GM23338 (cell line): ENCODE measurements at regions not wholly inside any gene's neighbourhood (a gene's known extent, or its start where the extent isn't known, plus 50 kb on each side); places are given as distances from the start of the nearest gene placed in this dataset.

ENCODE experiments used
- ATAC-seq: fragments of 200-7000 bp; cut with Tn5 transposase; 3 replicates; pipeline ENCODE4 v1.9.1; 2020
- DNase-seq: peaks from one replicate; pipeline ENCODE4 v3.0.0-alpha.2; 2015; ENCODE audit warnings: low spot score
- H2AFZ ChIP-seq: fragments of 200-600 bp; sonication (generic); 2 replicates; pipeline ENCODE4 v1.8.0; 2016; ENCODE audit warnings: antibody characterized with exemption, mild to moderate bottlenecking, moderate library complexity
- H3F3A ChIP-seq: fragments of 200-600 bp; sonication (generic); replicated peaks from 2 replicates; pipeline ENCODE4 v1.8.0; 2017; ENCODE audit warnings: antibody characterized with exemption, mixed run types, low read depth
- H3K27ac ChIP-seq: fragments of 200-600 bp; sonication (generic); 2 replicates; pipeline ENCODE4 v1.6.1; 2016; ENCODE audit warnings: low read depth
- H3K27me3 ChIP-seq: fragments of 200-600 bp; sonication (generic); 2 replicates; pipeline ENCODE4 v1.8.0; 2016; ENCODE audit warnings: mild to moderate bottlenecking, mixed run types, moderate library complexity; ENCODE audit not compliant: insufficient read depth
- H3K36me3 ChIP-seq: fragments of 200-600 bp; sonication (generic); 2 replicates; pipeline ENCODE4 v1.8.0; 2016; ENCODE audit warnings: mild to moderate bottlenecking; ENCODE audit not compliant: insufficient read depth
- H3K4me1 ChIP-seq: fragments of 200-600 bp; sonication (generic); 2 replicates; pipeline ENCODE4 v1.8.0; 2016; ENCODE audit warnings: mild to moderate bottlenecking, moderate library complexity; ENCODE audit not compliant: insufficient read depth
- H3K4me2 ChIP-seq: fragments of 200-600 bp; sonication (generic); 2 replicates; pipeline ENCODE4 v1.7.1; 2017; ENCODE audit warnings: mixed run types
- H3K4me3 ChIP-seq: fragments of 200-600 bp; sonication (generic); 2 replicates; pipeline ENCODE4 v1.6.1; 2016; ENCODE audit warnings: mixed run types
- H3K79me2 ChIP-seq: fragments of 200-600 bp; sonication (generic); replicated peaks from 2 replicates; pipeline ENCODE4 v1.8.0; 2017; ENCODE audit warnings: mild to moderate bottlenecking; ENCODE audit not compliant: insufficient read depth
- H3K9me2 ChIP-seq: fragments of 200-600 bp; sonication (generic); 2 replicates; pipeline ENCODE4 v1.8.0; 2017; ENCODE audit not compliant: insufficient read depth
- H4K20me1 ChIP-seq: fragments of 200-600 bp; sonication (generic); replicated peaks from 2 replicates; pipeline ENCODE4 v1.8.0; 2017; ENCODE audit warnings: mild to moderate bottlenecking; ENCODE audit not compliant: insufficient read depth
- H3K27ac Mint-ChIP-seq: 2 replicates; pipeline ENCODE4 v1.8.0; 2020; ENCODE audit warnings: inconsistent platforms, mild to moderate bottlenecking, moderate library complexity, mixed read lengths
- H3K27me3 Mint-ChIP-seq: 3 replicates; pipeline ENCODE4 v1.8.0; 2022; ENCODE audit warnings: low read depth, mild to moderate bottlenecking, moderate library complexity, mixed read lengths, inconsistent platforms; ENCODE audit not compliant: insufficient read depth, poor library complexity
- H3K36me3 Mint-ChIP-seq: 3 replicates; pipeline ENCODE4 v1.8.0; 2021; ENCODE audit warnings: low read depth, mild to moderate bottlenecking, inconsistent platforms, moderate library complexity, mixed read lengths
- H3K4me1 Mint-ChIP-seq: 3 replicates; pipeline ENCODE4 v1.8.0; 2020; ENCODE audit warnings: mild to moderate bottlenecking, inconsistent platforms, mixed read lengths
- H3K4me3 Mint-ChIP-seq: 3 replicates; pipeline ENCODE4 v1.8.0; 2021; ENCODE audit warnings: moderate library complexity, mild to moderate bottlenecking, inconsistent platforms, mixed read lengths
- H3K9me3 Mint-ChIP-seq: 3 replicates; pipeline ENCODE4 v1.8.0; 2020; ENCODE audit warnings: moderate library complexity, mild to moderate bottlenecking, inconsistent platforms, mixed read lengths
- EZH2 ChIP-seq: fragments of 200-600 bp; sonication (generic); IDR thresholded peaks from one replicate; pipeline ENCODE4 v1.8.0; 2017; ENCODE audit warnings: antibody characterized with exemption, mild to moderate bottlenecking, low read depth; ENCODE audit not compliant: unreplicated experiment
- EZH2phosphoT487 ChIP-seq: fragments of 200-600 bp; sonication (generic); IDR thresholded peaks from one replicate; pipeline ENCODE4 v1.8.1; 2018; ENCODE audit warnings: antibody characterized with exemption; ENCODE audit not compliant: unreplicated experiment
- JUNB ChIP-seq: IDR thresholded peaks from one replicate; pipeline ENCODE4 v1.6.1; 2016; ENCODE audit warnings: antibody characterized with exemption; ENCODE audit not compliant: unreplicated experiment
- NANOG ChIP-seq: IDR thresholded peaks from 2 replicates; pipeline ENCODE4 v1.6.1; 2016; ENCODE audit warnings: antibody characterized with exemption, borderline replicate concordance
- POLR2AphosphoS5 ChIP-seq: IDR thresholded peaks from 2 replicates; pipeline ENCODE4 v1.6.1; 2016; ENCODE audit warnings: antibody characterized with exemption, low read depth
- STAT1 ChIP-seq: IDR thresholded peaks from one replicate; pipeline ENCODE4 v1.6.1; 2016; ENCODE audit warnings: antibody characterized with exemption; ENCODE audit not compliant: unreplicated experiment
- ZNF331 ChIP-seq: fragments of 250-450 bp; sonication (Bioruptor Pico); IDR thresholded peaks from 2 replicates; pipeline ENCODE4 v1.5.0; 2020; ENCODE audit warnings: low read depth, mild to moderate bottlenecking, moderate library complexity
- TF ChIP-seq, protein P1 (sequence below), 2 experiments: fragments of 200-600 bp in 1 of 2; sonication (generic) in 1 of 2; conservative IDR thresholded peaks; 2 replicates each; pipeline versions ENCODE4 v1.5.1 to v1.6.1; 2016 to 2017; ENCODE audit warnings: antibody characterized with exemption in 2 of 2, low read depth in 2 of 2, mild to moderate bottlenecking in 2 of 2, moderate library complexity in 1 of 2
- TF ChIP-seq, protein P2 (sequence below): IDR thresholded peaks from one replicate; pipeline ENCODE4 v1.6.1; 2018; ENCODE audit warnings: antibody characterized with exemption; ENCODE audit not compliant: unreplicated experiment
- TF ChIP-seq, protein P3 (sequence below): IDR thresholded peaks from 2 replicates; pipeline ENCODE4 v1.6.1; 2016; ENCODE audit warnings: antibody characterized with exemption

DNA sequence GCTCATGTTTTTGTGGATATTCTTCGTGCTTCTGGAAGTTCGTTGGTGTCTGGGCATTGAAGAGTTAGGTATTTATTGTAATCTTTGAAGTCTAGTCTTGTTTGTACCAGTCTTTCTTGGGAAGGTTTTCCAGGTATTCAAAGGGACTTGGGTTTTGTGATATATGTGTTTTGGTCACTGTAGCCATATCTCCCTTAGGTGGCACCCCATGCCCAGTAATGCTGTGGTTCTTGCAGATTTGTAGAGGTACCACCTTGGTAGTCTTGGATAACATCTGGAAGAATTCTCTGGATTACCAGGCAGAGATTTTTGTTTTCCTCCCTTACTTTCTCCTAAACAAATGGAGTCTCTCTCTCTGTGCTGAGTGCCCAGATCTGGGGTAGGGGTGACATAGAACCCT, 184.1 kb downstream of the TEX13C start:
- Mint-ChIP-seq H3K27ac (no peak overlapping the region), H3K27me3 (no peaks in the 10 kb centered on the region), H3K9me3 (no peaks in the 10 kb centered on the region; the same call in 2 of the 3 replicates), H3K4me1 (no peaks in the 10 kb centered on the region), H3K4me3 (no peak overlapping the region), H3K36me3 (no peaks in the 10 kb centered on the region)
- Histone ChIP-seq H3K27ac (no peak overlapping the region), H2AFZ (no peak overlapping the region), H3K4me2 (no peak overlapping the region), H3K9me2 (no peaks in the 10 kb centered on the region), H3K79me2 (no peaks in the 10 kb centered on the region), H3K4me3 (no peak overlapping the region), H4K20me1 (no peaks in the 10 kb centered on the region), H3K4me1 (no peaks in the 10 kb centered on the region), H3K36me3 (no peaks in the 10 kb centered on the region), H3F3A (no peaks in the 10 kb centered on the region), H3K27me3 (no peaks in the 10 kb centered on the region)
- TF ChIP-seq, protein P1, sequence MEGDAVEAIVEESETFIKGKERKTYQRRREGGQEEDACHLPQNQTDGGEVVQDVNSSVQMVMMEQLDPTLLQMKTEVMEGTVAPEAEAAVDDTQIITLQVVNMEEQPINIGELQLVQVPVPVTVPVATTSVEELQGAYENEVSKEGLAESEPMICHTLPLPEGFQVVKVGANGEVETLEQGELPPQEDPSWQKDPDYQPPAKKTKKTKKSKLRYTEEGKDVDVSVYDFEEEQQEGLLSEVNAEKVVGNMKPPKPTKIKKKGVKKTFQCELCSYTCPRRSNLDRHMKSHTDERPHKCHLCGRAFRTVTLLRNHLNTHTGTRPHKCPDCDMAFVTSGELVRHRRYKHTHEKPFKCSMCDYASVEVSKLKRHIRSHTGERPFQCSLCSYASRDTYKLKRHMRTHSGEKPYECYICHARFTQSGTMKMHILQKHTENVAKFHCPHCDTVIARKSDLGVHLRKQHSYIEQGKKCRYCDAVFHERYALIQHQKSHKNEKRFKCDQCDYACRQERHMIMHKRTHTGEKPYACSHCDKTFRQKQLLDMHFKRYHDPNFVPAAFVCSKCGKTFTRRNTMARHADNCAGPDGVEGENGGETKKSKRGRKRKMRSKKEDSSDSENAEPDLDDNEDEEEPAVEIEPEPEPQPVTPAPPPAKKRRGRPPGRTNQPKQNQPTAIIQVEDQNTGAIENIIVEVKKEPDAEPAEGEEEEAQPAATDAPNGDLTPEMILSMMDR (conservative IDR thresholded peaks at IDR 0.05; ENCODE audit: low read depth in 2 of 2): peak in 1 of 2 experiments; percentile 14; a peak in 1 of 4 replicates
- TF ChIP-seq, protein P2, sequence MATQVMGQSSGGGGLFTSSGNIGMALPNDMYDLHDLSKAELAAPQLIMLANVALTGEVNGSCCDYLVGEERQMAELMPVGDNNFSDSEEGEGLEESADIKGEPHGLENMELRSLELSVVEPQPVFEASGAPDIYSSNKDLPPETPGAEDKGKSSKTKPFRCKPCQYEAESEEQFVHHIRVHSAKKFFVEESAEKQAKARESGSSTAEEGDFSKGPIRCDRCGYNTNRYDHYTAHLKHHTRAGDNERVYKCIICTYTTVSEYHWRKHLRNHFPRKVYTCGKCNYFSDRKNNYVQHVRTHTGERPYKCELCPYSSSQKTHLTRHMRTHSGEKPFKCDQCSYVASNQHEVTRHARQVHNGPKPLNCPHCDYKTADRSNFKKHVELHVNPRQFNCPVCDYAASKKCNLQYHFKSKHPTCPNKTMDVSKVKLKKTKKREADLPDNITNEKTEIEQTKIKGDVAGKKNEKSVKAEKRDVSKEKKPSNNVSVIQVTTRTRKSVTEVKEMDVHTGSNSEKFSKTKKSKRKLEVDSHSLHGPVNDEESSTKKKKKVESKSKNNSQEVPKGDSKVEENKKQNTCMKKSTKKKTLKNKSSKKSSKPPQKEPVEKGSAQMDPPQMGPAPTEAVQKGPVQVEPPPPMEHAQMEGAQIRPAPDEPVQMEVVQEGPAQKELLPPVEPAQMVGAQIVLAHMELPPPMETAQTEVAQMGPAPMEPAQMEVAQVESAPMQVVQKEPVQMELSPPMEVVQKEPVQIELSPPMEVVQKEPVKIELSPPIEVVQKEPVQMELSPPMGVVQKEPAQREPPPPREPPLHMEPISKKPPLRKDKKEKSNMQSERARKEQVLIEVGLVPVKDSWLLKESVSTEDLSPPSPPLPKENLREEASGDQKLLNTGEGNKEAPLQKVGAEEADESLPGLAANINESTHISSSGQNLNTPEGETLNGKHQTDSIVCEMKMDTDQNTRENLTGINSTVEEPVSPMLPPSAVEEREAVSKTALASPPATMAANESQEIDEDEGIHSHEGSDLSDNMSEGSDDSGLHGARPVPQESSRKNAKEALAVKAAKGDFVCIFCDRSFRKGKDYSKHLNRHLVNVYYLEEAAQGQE: no peak
- DNase-seq (no peak), ATAC-seq (no peak)

DNA sequence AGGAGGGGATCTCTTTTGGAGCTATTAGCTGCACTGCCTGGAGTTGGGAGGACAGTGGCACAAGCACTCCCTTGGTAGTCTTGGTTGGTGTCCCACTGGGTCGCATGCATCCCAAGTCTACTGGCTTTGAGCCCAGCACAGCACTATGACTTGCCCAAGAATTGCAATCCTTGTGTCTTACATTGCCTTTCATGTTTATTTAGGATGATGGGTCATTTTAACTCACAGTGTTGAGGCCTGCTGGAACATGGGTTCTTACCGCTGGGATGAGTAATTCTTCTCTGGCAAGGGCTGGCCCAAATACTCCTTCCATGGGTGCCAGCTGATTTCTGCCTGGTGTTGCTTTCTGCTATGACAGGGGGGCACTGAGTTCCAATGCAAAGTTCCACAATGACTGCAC, 185.5 kb downstream of the TEX13C start:
- Mint-ChIP-seq H3K27me3 (peaks cover 3% of the 10 kb centered on the region), H3K9me3 (no peaks in the 10 kb centered on the region; the same call in 2 of the 3 replicates), H3K4me3 (no peak overlapping the region), H3K27ac (no peak overlapping the region), H3K4me1 (no peaks in the 10 kb centered on the region), H3K36me3 (no peaks in the 10 kb centered on the region)
- H3K27ac ChIP-seq: no peak overlapping the region
- no peaks in the 10 kb centered on the region for H3K27me3 ChIP-seq
- no peaks in the 10 kb centered on the region for H3K4me1 ChIP-seq
- H3K36me3 ChIP-seq: no peaks in the 10 kb centered on the region
- H3K79me2 ChIP-seq: no peaks in the 10 kb centered on the region
- H2AFZ ChIP-seq: no peak overlapping the region
- H3K9me2 ChIP-seq: no peaks in the 10 kb centered on the region
- H4K20me1 ChIP-seq: no peaks in the 10 kb centered on the region
- H3K4me3 ChIP-seq: no peak overlapping the region
- H3K4me2 ChIP-seq: no peak overlapping the region
- no peaks in the 10 kb centered on the region for H3F3A ChIP-seq
- DNase-seq (no peak), ATAC-seq (no peak)
- TF ChIP-seq POLR2AphosphoS5 (no peak), ZNF331 (no peak), EZH2 (no peak), JUNB (no peak), NANOG (no peak), STAT1 (no peak), EZH2phosphoT487 (no peak)
- TF ChIP-seq, protein P3, sequence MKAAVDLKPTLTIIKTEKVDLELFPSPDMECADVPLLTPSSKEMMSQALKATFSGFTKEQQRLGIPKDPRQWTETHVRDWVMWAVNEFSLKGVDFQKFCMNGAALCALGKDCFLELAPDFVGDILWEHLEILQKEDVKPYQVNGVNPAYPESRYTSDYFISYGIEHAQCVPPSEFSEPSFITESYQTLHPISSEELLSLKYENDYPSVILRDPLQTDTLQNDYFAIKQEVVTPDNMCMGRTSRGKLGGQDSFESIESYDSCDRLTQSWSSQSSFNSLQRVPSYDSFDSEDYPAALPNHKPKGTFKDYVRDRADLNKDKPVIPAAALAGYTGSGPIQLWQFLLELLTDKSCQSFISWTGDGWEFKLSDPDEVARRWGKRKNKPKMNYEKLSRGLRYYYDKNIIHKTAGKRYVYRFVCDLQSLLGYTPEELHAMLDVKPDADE: no peak
